Naive thymus-derived CD4-positive, alpha-beta T cell (primary cell): ENCODE measurements at regions not wholly inside any gene's neighbourhood (a gene's known extent, or its start where the extent isn't known, plus 50 kb on each side); places are given as distances from the start of the nearest gene placed in this dataset.

Experiments
- ATAC-seq: fragments of 150-1000 bp; cut with Tn5 transposase; 2 replicates; pipeline ENCODE4 v1.10.0; 2021; ENCODE audit warnings: mild to moderate bottlenecking, moderate library complexity
- CTCF ChIA-PET: fragments of 350-600 bp; sonication (Branson Sonifier 250); formaldehyde crosslinking; loops from one replicate; lab custom pipeline; 2021; ENCODE audit warnings: antibody characterized with exemption; lab: Charles Lee
- POLR2A ChIA-PET: fragments of 350-600 bp; sonication (Branson Sonifier 250); formaldehyde crosslinking; loops from one replicate; lab custom pipeline; 2021; ENCODE audit warnings: antibody characterized with exemption, inconsistent platforms; lab: Charles Lee
- DNase-seq, 9 donors: peaks; one replicate each; pipeline versions ENCODE4 v3.0.0 to v3.0.0-alpha.2; 2020 to 2022; ENCODE audit warnings: mixed read lengths in 1 of 9
- H3K27ac ChIP-seq: one replicate; pipeline ENCODE4 v1.7.0; 2013; ENCODE audit warnings: mild to moderate bottlenecking, low read depth, low read length, moderate library complexity
- H3K27me3 ChIP-seq, 2 donors: one replicate each; pipeline ENCODE4 v1.7.0; 2013; ENCODE audit warnings: low read length in 2 of 2, mild to moderate bottlenecking in 2 of 2, moderate library complexity in 2 of 2; ENCODE audit not compliant: control insufficient read depth in 2 of 2, insufficient read depth in 2 of 2
- H3K36me3 ChIP-seq, 3 experiments: 1 replicate in 2 of 3; 2 replicates in 1 of 3; pipeline ENCODE4 v1.7.0; 2013; ENCODE audit warnings: low read length in 3 of 3, mild to moderate bottlenecking in 3 of 3, moderate library complexity in 1 of 3; ENCODE audit not compliant: insufficient read depth in 3 of 3, control insufficient read depth in 2 of 3
- H3K4me1 ChIP-seq, 2 donors: one replicate each; pipeline ENCODE4 v1.7.0; 2013; ENCODE audit warnings: low read length in 2 of 2, mild to moderate bottlenecking in 2 of 2, moderate library complexity in 1 of 2; ENCODE audit not compliant: control insufficient read depth in 2 of 2, insufficient read depth in 2 of 2
- H3K4me3 ChIP-seq: 2 replicates; pipeline ENCODE4 v1.7.0; 2013; ENCODE audit warnings: mild to moderate bottlenecking, low read length
- H3K9me3 ChIP-seq, 3 experiments: 1 replicate in 2 of 3; 2 replicates in 1 of 3; pipeline ENCODE4 v1.7.0; 2013; ENCODE audit warnings: low read length in 3 of 3; ENCODE audit not compliant: control insufficient read depth in 2 of 3
- H3K27ac Mint-ChIP-seq, 9 donors: one replicate each; pipeline ENCODE4 v1.8.0; 2020 to 2022; ENCODE audit warnings: mixed read lengths in 9 of 9, mild to moderate bottlenecking in 8 of 9, moderate library complexity in 5 of 9, inconsistent platforms in 2 of 9
- H3K27me3 Mint-ChIP-seq, 5 donors: one replicate each; pipeline ENCODE4 v1.8.0; 2021 to 2022; ENCODE audit warnings: mixed read lengths in 5 of 5, mild to moderate bottlenecking in 1 of 5
- H3K36me3 Mint-ChIP-seq, 5 donors: one replicate each; pipeline ENCODE4 v1.8.0; 2020 to 2022; ENCODE audit warnings: mixed read lengths in 5 of 5, mild to moderate bottlenecking in 3 of 5, inconsistent platforms in 1 of 5
- H3K4me1 Mint-ChIP-seq, 7 donors: one replicate each; pipeline ENCODE4 v1.8.0; 2020 to 2022; ENCODE audit warnings: mixed read lengths in 7 of 7, mild to moderate bottlenecking in 3 of 7, inconsistent platforms in 1 of 7
- H3K4me3 Mint-ChIP-seq, 10 donors: one replicate each; pipeline ENCODE4 v1.8.0; 2020 to 2022; ENCODE audit warnings: mild to moderate bottlenecking in 10 of 10, mixed read lengths in 10 of 10, moderate library complexity in 6 of 10, inconsistent platforms in 2 of 10
- H3K9me3 Mint-ChIP-seq, 11 donors: one replicate each; pipeline ENCODE4 v1.8.0; 2020 to 2022; ENCODE audit warnings: mixed read lengths in 11 of 11, mild to moderate bottlenecking in 4 of 11, inconsistent platforms in 1 of 11, moderate library complexity in 1 of 11
- intact Hi-C, 2 donors: fragments of 100-400 bp; cut with micrococcal nuclease; formaldehyde crosslinking; loops; one replicate each; pipeline ENCODE4 v1.15.1; 2023

GRCh38 chr2:2715036-2715818 lies 384.2 kb upstream of the MYT1L start:
- no peaks in the 10 kb centered on the region for H3K27me3 ChIP-seq

GRCh38 chr2:2714408-2714807 lies 383.3 kb upstream of the MYT1L start:
- Histone ChIP-seq H3K9me3 (no peaks in the 10 kb centered on the region), H3K27ac (no peak overlapping the region), H3K36me3 (no peaks in the 10 kb centered on the region), H3K4me1 (no peaks in the 10 kb centered on the region), H3K27me3 (no peaks in the 10 kb centered on the region), H3K4me3 (no peak overlapping the region)
- no peak for DNase-seq
- peaks cover 0 to 1% (median 0%) of the 10 kb centered on the region in 11 donors for H3K9me3 Mint-ChIP-seq
- no peak for ATAC-seq
- H3K4me3 Mint-ChIP-seq = no peak overlapping the region
- ChIA-PET POLR2A (no interaction called here), CTCF (no interaction called here)
- H3K4me1 Mint-ChIP-seq = peaks cover 0 to 2% (median 0%) of the 10 kb centered on the region in 7 donors
- H3K27ac Mint-ChIP-seq = no peak overlapping the region
- peaks cover 0 to 18% (median 6%) of the 10 kb centered on the region in 5 donors for H3K27me3 Mint-ChIP-seq
- H3K36me3 Mint-ChIP-seq = no peaks in the 10 kb centered on the region
- intact Hi-C loops = no loop called here

More at GRCh38 chr2:2715036-2715818, 384.2 kb upstream of the MYT1L start:
- H3K4me3 Mint-ChIP-seq = no peak overlapping the region
- H3K4me1 Mint-ChIP-seq = peaks cover 0 to 2% (median 0%) of the 10 kb centered on the region in 7 donors
- no peak overlapping the region for H3K4me3 ChIP-seq
- no peak overlapping the region for H3K27ac ChIP-seq
- no peaks in the 10 kb centered on the region for H3K9me3 ChIP-seq
- peaks cover 0 to 1% (median 0%) of the 10 kb centered on the region in 11 donors for H3K9me3 Mint-ChIP-seq
- no peak overlapping the region for H3K27ac Mint-ChIP-seq
- POLR2A ChIA-PET = no interaction called here
- intact Hi-C loops = no loop called here
- H3K27me3 Mint-ChIP-seq = peaks cover 0 to 18% (median 6%) of the 10 kb centered on the region in 5 donors
- CTCF ChIA-PET = no interaction called here
- H3K36me3 ChIP-seq = no peaks in the 10 kb centered on the region
- no peak for ATAC-seq
- no peaks in the 10 kb centered on the region for H3K4me1 ChIP-seq
- DNase-seq = no peak
- H3K36me3 Mint-ChIP-seq = no peaks in the 10 kb centered on the region

- H3K36me3 Mint-ChIP-seq = no peaks in the 10 kb centered on the region
- no peaks in the 10 kb centered on the region for H3K9me3 Mint-ChIP-seq
Observed at GRCh38 chr2:2709431-2709770, 378.3 kb upstream of the MYT1L start.

DNA sequence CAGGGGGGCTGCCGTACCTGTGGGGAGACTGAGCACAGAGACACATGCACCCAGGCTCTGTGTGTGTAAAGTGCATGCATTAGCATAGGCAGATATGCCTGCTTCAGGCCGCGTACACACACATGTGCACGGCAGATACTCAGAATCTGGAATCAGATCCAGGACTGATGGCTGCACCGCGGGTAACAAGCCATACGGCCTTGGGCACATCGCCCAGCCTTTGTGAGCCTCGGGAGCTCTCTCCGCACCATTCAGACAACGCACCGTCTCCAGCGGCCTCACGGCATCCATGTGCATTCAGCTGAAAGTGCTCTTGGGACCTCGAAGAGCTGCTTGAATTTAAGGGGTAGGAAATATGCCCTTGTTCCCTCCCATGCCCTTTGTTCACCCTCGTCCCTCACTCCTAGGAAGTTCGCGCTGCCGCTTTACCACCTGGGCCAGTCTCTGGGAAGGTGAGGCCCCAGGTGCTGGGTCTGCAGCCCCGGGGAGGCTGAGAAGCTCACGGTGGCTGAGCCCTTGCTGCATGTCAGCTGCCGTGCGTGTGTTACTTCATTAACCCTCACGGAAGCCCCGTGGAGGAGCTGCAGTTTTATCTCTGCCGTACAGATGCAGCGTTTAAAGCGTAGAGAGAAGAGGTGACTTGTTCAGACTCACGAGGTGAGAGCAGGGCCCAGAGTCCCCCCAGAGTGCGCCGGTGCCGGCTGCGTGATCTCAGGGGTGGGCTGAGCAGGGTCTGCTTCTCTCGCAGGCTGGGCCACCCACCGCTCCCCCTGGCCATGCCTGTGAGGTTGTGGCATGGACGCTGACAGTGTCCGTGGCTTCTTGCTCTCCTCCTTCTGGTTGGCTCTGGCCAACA lies 377.7 kb upstream of the MYT1L start:
- CTCF ChIA-PET = interaction anchor here (0.7 kb wide), 1 partner anchor 245 kb away, joined by 3 read pairs; no protein-coding TSS in a partner anchor
- Histone ChIP-seq H3K9me3 (no peaks in the 10 kb centered on the region), H3K27ac (no peak overlapping the region), H3K4me1 (peaks cover 0 to 13% of the 10 kb centered on the region in 2 donors), H3K4me3 (no peak overlapping the region), H3K36me3 (no peaks in the 10 kb centered on the region), H3K27me3 (no peaks in the 10 kb centered on the region)
- POLR2A ChIA-PET = no interaction called here
- Mint-ChIP-seq H3K9me3 (no peaks in the 10 kb centered on the region), H3K27me3 (no peaks in the 10 kb centered on the region), H3K27ac (no peak overlapping the region), H3K36me3 (no peaks in the 10 kb centered on the region), H3K4me3 (no peak overlapping the region), H3K4me1 (peaks cover 0 to 32% (median 20%) of the 10 kb centered on the region in 7 donors)
- no peak for ATAC-seq
- intact Hi-C loops = no loop called here
- DNase-seq = no peak

More at GRCh38 chr2:2709431-2709770, 378.3 kb upstream of the MYT1L start:
- Histone ChIP-seq H3K4me3 (no peak overlapping the region), H3K4me1 (peaks cover 0 to 10% of the 10 kb centered on the region in 2 donors), H3K9me3 (no peaks in the 10 kb centered on the region), H3K27ac (no peak overlapping the region), H3K36me3 (no peaks in the 10 kb centered on the region), H3K27me3 (no peaks in the 10 kb centered on the region)
- Mint-ChIP-seq H3K27ac (peak overlapping the region in 1 of 9 donors; percentile 54), H3K4me3 (no peak overlapping the region), H3K27me3 (no peaks in the 10 kb centered on the region), H3K4me1 (peaks cover 0 to 26% (median 20%) of the 10 kb centered on the region in 7 donors)
- DNase-seq (no peak), ATAC-seq (no peak)
- intact Hi-C loops = no loop called here
- ChIA-PET CTCF (interaction anchor here (0.7 kb wide), 1 partner anchor 246 kb away, joined by 3 read pairs; no protein-coding TSS in a partner anchor), POLR2A (no interaction called here)

GRCh38 chr2:2707206-2707991 lies 376.3 kb upstream of the MYT1L start:
- Mint-ChIP-seq H3K9me3 (no peaks in the 10 kb centered on the region), H3K27ac (peak overlapping the region in 5 of 9 donors; percentile 5 to 84 (median 36)), H3K4me1 (peaks cover 0 to 34% (median 20%) of the 10 kb centered on the region in 7 donors), H3K27me3 (no peaks in the 10 kb centered on the region), H3K36me3 (no peaks in the 10 kb centered on the region), H3K4me3 (no peak overlapping the region)
- no peaks in the 10 kb centered on the region for H3K9me3 ChIP-seq
- DNase-seq (no peak), ATAC-seq (no peak)
- no peak overlapping the region for H3K4me3 ChIP-seq
- H3K4me1 ChIP-seq = peaks cover 0 to 13% of the 10 kb centered on the region in 2 donors
- H3K27me3 ChIP-seq = no peaks in the 10 kb centered on the region
- no peak overlapping the region for H3K27ac ChIP-seq
- intact Hi-C loops = no loop called here
- H3K36me3 ChIP-seq = no peaks in the 10 kb centered on the region
- CTCF ChIA-PET = no interaction called here
- POLR2A ChIA-PET = no interaction called here

DNA sequence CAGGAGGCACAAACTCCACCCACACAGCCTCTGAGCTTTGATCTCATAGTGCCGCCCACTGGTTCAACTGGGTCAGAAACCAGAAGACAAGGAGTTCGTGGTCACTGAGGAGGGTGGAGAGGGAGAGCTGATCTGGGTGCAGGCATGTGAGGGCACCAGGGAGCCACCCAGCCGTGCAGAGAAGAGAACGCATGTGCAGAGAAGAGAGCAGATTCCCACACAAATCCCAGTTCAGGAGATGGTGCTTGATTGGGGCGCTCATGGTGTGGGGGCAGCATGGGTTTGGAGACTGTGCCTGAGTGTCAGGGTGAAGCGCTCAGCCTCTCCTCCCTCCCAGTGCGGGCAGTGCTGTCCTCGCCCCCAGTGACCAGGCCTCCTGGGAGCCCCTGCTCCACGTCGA lies 375.2 kb upstream of the MYT1L start:
- DNase-seq (no peak), ATAC-seq (no peak)
- Histone ChIP-seq H3K4me3 (no peak overlapping the region), H3K9me3 (no peaks in the 10 kb centered on the region), H3K27ac (no peak overlapping the region), H3K36me3 (no peaks in the 10 kb centered on the region), H3K4me1 (peaks cover 0 to 13% of the 10 kb centered on the region in 2 donors), H3K27me3 (no peaks in the 10 kb centered on the region)
- intact Hi-C loops = no loop called here
- H3K4me3 Mint-ChIP-seq = no peak overlapping the region
- CTCF ChIA-PET = no interaction called here
- no peaks in the 10 kb centered on the region for H3K9me3 Mint-ChIP-seq
- no peaks in the 10 kb centered on the region for H3K36me3 Mint-ChIP-seq
- H3K27me3 Mint-ChIP-seq = no peaks in the 10 kb centered on the region
- peak overlapping the region in 1 of 9 donors; percentile 70 for H3K27ac Mint-ChIP-seq
- POLR2A ChIA-PET = interaction anchor here (0.9 kb wide), 1 partner anchor 92 kb away, joined by 3 read pairs; no protein-coding TSS in a partner anchor
- peaks cover 0 to 34% (median 20%) of the 10 kb centered on the region in 7 donors for H3K4me1 Mint-ChIP-seq
